ENCODE measurements at regions not wholly inside any gene's neighbourhood (a gene's known extent, or its start where the extent isn't known, plus 50 kb on each side); places are given as distances from the start of the nearest gene placed in this dataset.

- TF ChIP-seq POLR2A (IDR thresholded peaks at IDR 0.05) = no peak
- no peak for TF ChIP-seq CTCF (IDR thresholded peaks at IDR 0.05)
- no peak for TF ChIP-seq EP300 (IDR thresholded peaks at IDR 0.05)
- no peak for TF ChIP-seq POLR2AphosphoS5 (IDR thresholded peaks at IDR 0.05)
- no peak overlapping the region for H3K4me3 ChIP-seq
- no peaks in the 10 kb centered on the region for H3K4me1 ChIP-seq
- H3K27me3 ChIP-seq = no peaks in the 10 kb centered on the region
- H3K9me3 ChIP-seq = no peaks in the 10 kb centered on the region
- intact Hi-C loops (cut with DNase I) = no loop called here
- 77 to 78% methylated on average over 7 of the region's 7 CpGs for WGBS, 2 donors
- no peak overlapping the region for H3K27ac ChIP-seq
- H3K36me3 ChIP-seq = no peaks in the 10 kb centered on the region
- DNase-seq = no peak
Measured at GRCh38 chr10:123613346-123613850, 52.8 kb upstream of the GPR26 start.

- intact Hi-C loops (cut with DNase I) = no loop called here
- DNase-seq = no peak
Measured at GRCh38 chr10:123614888-123615287, 51.3 kb upstream of the GPR26 start.

More at GRCh38 chr10:123614888-123615287, 51.3 kb upstream of the GPR26 start:
- Histone ChIP-seq H3K27ac (no peak overlapping the region), H3K4me1 (no peaks in the 10 kb centered on the region), H3K4me3 (no peak overlapping the region), H3K27me3 (no peaks in the 10 kb centered on the region), H3K9me3 (no peaks in the 10 kb centered on the region), H3K36me3 (no peaks in the 10 kb centered on the region)
- WGBS, 2 donors = 14 to 21% methylated on average over 12 of the region's 12 CpGs
- no peak for TF ChIP-seq POLR2A (IDR thresholded peaks at IDR 0.05)
- no peak for TF ChIP-seq CTCF (IDR thresholded peaks at IDR 0.05)
- no peak for TF ChIP-seq EP300 (IDR thresholded peaks at IDR 0.05)
- no peak for TF ChIP-seq POLR2AphosphoS5 (IDR thresholded peaks at IDR 0.05)

Small RNA genes in the stretch of these regions (small RNA-seq; reads per million reads assigned to genes)
- 0 reads per million in 3 donors for gene AL160290.3

Data from sigmoid colon (tissue), 6 donors.